ENCODE measurements at regions not wholly inside any gene's neighbourhood (a gene's known extent, or its start where the extent isn't known, plus 50 kb on each side); places are given as distances from the start of the nearest gene placed in this dataset.

- Histone ChIP-seq H3K36me3 (no peaks in the 10 kb centered on the region), H3K27ac (no peak overlapping the region), H3K9me3 (replicated peaks in 1 of 11) (no peaks in the 10 kb centered on the region), H3K4me2 (no peak overlapping the region), H3K4me3 (no peak overlapping the region), H3K27me3 (no peaks in the 10 kb centered on the region), H4K20me1 (no peaks in the 10 kb centered on the region), H3K9ac (no peak overlapping the region), H3K4me1 (no peaks in the 10 kb centered on the region)
- no peak for TF ChIP-seq Cebpa-rat (IDR thresholded peaks at IDR 0.05)
Observed at GRCh38 chr11:21825127-21825526, 367.8 kb upstream of the ANO5 start.

GRCh38 chr11:21838427-21838826, 354.5 kb upstream of the ANO5 start:
- H3K9me3 ChIP-seq (replicated peaks in 1 of 11) = no peaks in the 10 kb centered on the region
- no peaks in the 10 kb centered on the region for H4K20me1 ChIP-seq
- no peak overlapping the region for H3K4me2 ChIP-seq
- no peak overlapping the region for H3K9ac ChIP-seq
- H3K27ac ChIP-seq = no peak overlapping the region
- no peak for TF ChIP-seq Cebpa-rat (IDR thresholded peaks at IDR 0.05)
- no peaks in the 10 kb centered on the region for H3K36me3 ChIP-seq
- no peak overlapping the region for H3K4me3 ChIP-seq
- no peaks in the 10 kb centered on the region for H3K4me1 ChIP-seq
- H3K27me3 ChIP-seq = no peaks in the 10 kb centered on the region

GRCh38 chr11:21839796-21840195, 353.1 kb upstream of the ANO5 start:
- Histone ChIP-seq H3K4me3 (no peak overlapping the region), H3K9ac (no peak overlapping the region), H3K4me2 (no peak overlapping the region), H3K4me1 (no peaks in the 10 kb centered on the region), H3K36me3 (no peaks in the 10 kb centered on the region), H3K9me3 (replicated peaks in 1 of 11) (peaks cover 0 to 8% (median 4%) of the 10 kb centered on the region in 11 experiments; a peak in 5 of 22 replicates), H4K20me1 (no peaks in the 10 kb centered on the region), H3K27me3 (no peaks in the 10 kb centered on the region), H3K27ac (no peak overlapping the region)
- TF ChIP-seq Cebpa-rat (IDR thresholded peaks at IDR 0.05) = no peak

GRCh38 chr11:21861314-21861713, 331.6 kb upstream of the ANO5 start:
- no peaks in the 10 kb centered on the region for H3K27me3 ChIP-seq
- H3K36me3 ChIP-seq = no peaks in the 10 kb centered on the region
- H3K27ac ChIP-seq = no peak overlapping the region
- H4K20me1 ChIP-seq = no peaks in the 10 kb centered on the region
- H3K4me2 ChIP-seq = no peak overlapping the region
- no peak overlapping the region for H3K9ac ChIP-seq
- no peaks in the 10 kb centered on the region for H3K4me1 ChIP-seq
- no peaks in the 10 kb centered on the region for H3K9me3 ChIP-seq (replicated peaks in 1 of 11)
- TF ChIP-seq Cebpa-rat (IDR thresholded peaks at IDR 0.05) = no peak
- no peak overlapping the region for H3K4me3 ChIP-seq

GRCh38 chr11:21865541-21865940, 327.3 kb upstream of the ANO5 start:
- no peaks in the 10 kb centered on the region for H4K20me1 ChIP-seq
- H3K9ac ChIP-seq = no peak overlapping the region
- H3K36me3 ChIP-seq = no peaks in the 10 kb centered on the region
- no peak overlapping the region for H3K4me2 ChIP-seq
- no peaks in the 10 kb centered on the region for H3K9me3 ChIP-seq (replicated peaks in 1 of 11)
- peaks cover 0 to 6% (median 0%) of the 10 kb centered on the region in 10 experiments; a peak in 4 of 20 replicates for H3K4me1 ChIP-seq
- no peak overlapping the region for H3K27ac ChIP-seq
- no peak overlapping the region for H3K4me3 ChIP-seq
- no peaks in the 10 kb centered on the region for H3K27me3 ChIP-seq
- TF ChIP-seq Cebpa-rat (IDR thresholded peaks at IDR 0.05) = no peak

- TF ChIP-seq Cebpa-rat (IDR thresholded peaks at IDR 0.05) = no peak
- H3K4me1 ChIP-seq = peaks cover 0 to 6% (median 0%) of the 10 kb centered on the region in 10 experiments; a peak in 4 of 20 replicates
- H3K36me3 ChIP-seq = no peaks in the 10 kb centered on the region
- H3K27ac ChIP-seq = no peak overlapping the region
- H3K4me3 ChIP-seq = no peak overlapping the region
- no peaks in the 10 kb centered on the region for H3K9me3 ChIP-seq (replicated peaks in 1 of 11)
- H3K27me3 ChIP-seq = no peaks in the 10 kb centered on the region
- no peak overlapping the region for H3K9ac ChIP-seq
- H4K20me1 ChIP-seq = no peaks in the 10 kb centered on the region
- H3K4me2 ChIP-seq = no peak overlapping the region
Observed at GRCh38 chr11:21866781-21867180, 326.1 kb upstream of the ANO5 start.

GRCh38 chr11:21877151-21877550, 315.7 kb upstream of the ANO5 start:
- Histone ChIP-seq H3K9ac (no peak overlapping the region), H3K4me1 (peaks cover 0 to 11% (median 0%) of the 10 kb centered on the region in 10 experiments; a peak in 1 of 20 replicates), H3K27ac (no peak overlapping the region), H4K20me1 (no peaks in the 10 kb centered on the region), H3K4me2 (no peak overlapping the region), H3K27me3 (no peaks in the 10 kb centered on the region), H3K9me3 (replicated peaks in 1 of 11) (peaks cover 0 to 4% (median 0%) of the 10 kb centered on the region in 11 experiments; a peak in 2 of 22 replicates), H3K4me3 (no peak overlapping the region), H3K36me3 (no peaks in the 10 kb centered on the region)
- TF ChIP-seq Cebpa-rat (IDR thresholded peaks at IDR 0.05) = no peak

GRCh38 chr11:21883354-21883753, 309.5 kb upstream of the ANO5 start:
- no peak overlapping the region for H3K27ac ChIP-seq
- TF ChIP-seq Cebpa-rat (IDR thresholded peaks at IDR 0.05) = no peak
- peaks cover 0 to 14% (median 0%) of the 10 kb centered on the region in 10 experiments; a peak in 6 of 20 replicates for H3K4me1 ChIP-seq

GRCh38 chr11:21888814-21889213, 304.1 kb upstream of the ANO5 start:
- peaks cover 0 to 44% (median 8%) of the 10 kb centered on the region in 10 experiments; a peak in 9 of 20 replicates for H3K4me1 ChIP-seq
- no peak overlapping the region; a peak in 1 of 22 replicates for H3K9ac ChIP-seq
- TF ChIP-seq Cebpa-rat (IDR thresholded peaks at IDR 0.05) = peak in 7 of 11 experiments; percentile 8 to 42 (median 29); a peak in 4 of 22 replicates
- H3K36me3 ChIP-seq = no peaks in the 10 kb centered on the region
- peak overlapping the region in 7 of 11 experiments; percentile 0 to 65 (median 37); a peak in 13 of 22 replicates for H3K4me2 ChIP-seq
- peak overlapping the region in 8 of 11 experiments; percentile 1 to 60 (median 36); a peak in 9 of 22 replicates for H3K27ac ChIP-seq
- H3K27me3 ChIP-seq = no peaks in the 10 kb centered on the region
- no peaks in the 10 kb centered on the region for H4K20me1 ChIP-seq
- no peak overlapping the region for H3K4me3 ChIP-seq
- H3K9me3 ChIP-seq (replicated peaks in 1 of 11) = peaks cover 0 to 2% (median 0%) of the 10 kb centered on the region in 11 experiments; a peak in 3 of 22 replicates

More at GRCh38 chr11:21883354-21883753, 309.5 kb upstream of the ANO5 start:
- no peaks in the 10 kb centered on the region for H4K20me1 ChIP-seq
- H3K36me3 ChIP-seq = no peaks in the 10 kb centered on the region
- H3K9ac ChIP-seq = no peak overlapping the region
- peaks cover 0 to 10% (median 0%) of the 10 kb centered on the region in 11 experiments; a peak in 3 of 22 replicates for H3K9me3 ChIP-seq (replicated peaks in 1 of 11)
- H3K27me3 ChIP-seq = no peaks in the 10 kb centered on the region
- no peak overlapping the region for H3K4me3 ChIP-seq
- no peak overlapping the region for H3K4me2 ChIP-seq
